Astrocyte (in vitro differentiated cells and primary cell): ENCODE measurements at regions not wholly inside any gene's neighbourhood (a gene's known extent, or its start where the extent isn't known, plus 50 kb on each side); places are given as distances from the start of the nearest gene placed in this dataset.

ENCODE experiments used
- DNase-seq: peaks from one replicate; pipeline ENCODE4 v3.0.0-alpha.2; 2010; ENCODE audit warnings: low read depth
- FAIRE-seq: peaks from 2 replicates; lab custom pipeline; 2011; peaks lifted over from hg19 to GRCh38; lab: Jason Lieb, UNC
- H2AFZ ChIP-seq: 2 replicates; pipeline ENCODE4 v1.6.0; 2012; ENCODE audit warnings: low read depth, low read length, inconsistent platforms
- H3K27ac ChIP-seq: 2 replicates; pipeline ENCODE4 v1.5.1; 2011; ENCODE audit warnings: low read depth, low read length, inconsistent platforms
- H3K27me3 ChIP-seq: 2 replicates; pipeline ENCODE4 v1.6.0; 2011; ENCODE audit warnings: low read length, inconsistent platforms; ENCODE audit not compliant: insufficient read depth
- H3K36me3 ChIP-seq: 2 replicates; pipeline ENCODE4 v1.5.1; 2011; ENCODE audit warnings: low read length, inconsistent platforms; ENCODE audit not compliant: insufficient read depth
- H3K4me1 ChIP-seq: 2 replicates; pipeline ENCODE4 v1.5.1; 2011; ENCODE audit warnings: low read length, inconsistent platforms; ENCODE audit not compliant: insufficient read depth
- H3K4me2 ChIP-seq: 2 replicates; pipeline ENCODE4 v1.6.0; 2012; ENCODE audit warnings: low read length, inconsistent platforms
- H3K4me3 ChIP-seq: 2 replicates; pipeline ENCODE4 v1.5.1; 2011; ENCODE audit warnings: low read depth, mild to moderate bottlenecking, low read length, inconsistent platforms; ENCODE audit not compliant: insufficient read depth
- H3K79me2 ChIP-seq: 2 replicates; pipeline ENCODE4 v1.6.0; 2012; ENCODE audit warnings: mild to moderate bottlenecking, low read length, inconsistent platforms; ENCODE audit not compliant: insufficient read depth
- H3K9ac ChIP-seq: 2 replicates; pipeline ENCODE4 v1.6.0; 2012; ENCODE audit warnings: mild to moderate bottlenecking, low read length, inconsistent platforms
- H3K9me3 ChIP-seq: 2 replicates; pipeline ENCODE4 v1.5.1; 2012; ENCODE audit warnings: low read depth, mild to moderate bottlenecking, low read length, inconsistent platforms; ENCODE audit not compliant: insufficient read depth
- H4K20me1 ChIP-seq: 2 replicates; pipeline ENCODE4 v1.6.0; 2012; ENCODE audit warnings: low read length, inconsistent platforms; ENCODE audit not compliant: insufficient read depth
- H3K27ac Mint-ChIP-seq: one replicate; pipeline ENCODE4 v1.8.0; 2021; ENCODE audit warnings: mild to moderate bottlenecking, mixed read lengths; ENCODE audit not compliant: unreplicated experiment
- H3K27me3 Mint-ChIP-seq: one replicate; pipeline ENCODE4 v1.8.0; 2021; ENCODE audit warnings: low read depth, mixed read lengths; ENCODE audit not compliant: unreplicated experiment
- H3K36me3 Mint-ChIP-seq: one replicate; pipeline ENCODE4 v1.8.0; 2021; ENCODE audit warnings: low read depth, mixed read lengths; ENCODE audit not compliant: unreplicated experiment
- H3K4me1 Mint-ChIP-seq: one replicate; pipeline ENCODE4 v1.8.0; 2021; ENCODE audit warnings: low read depth, mixed read lengths; ENCODE audit not compliant: unreplicated experiment
- H3K4me3 Mint-ChIP-seq: one replicate; pipeline ENCODE4 v1.8.0; 2021; ENCODE audit warnings: mild to moderate bottlenecking, moderate library complexity, mixed read lengths; ENCODE audit not compliant: unreplicated experiment
- H3K9me3 Mint-ChIP-seq: one replicate; pipeline ENCODE4 v1.8.0; 2021; ENCODE audit warnings: mild to moderate bottlenecking, mixed read lengths; ENCODE audit not compliant: unreplicated experiment
- CTCF ChIP-seq: IDR thresholded peaks from 2 replicates; pipeline ENCODE4 v1.5.1; 2011; ENCODE audit warnings: low read depth, mild to moderate bottlenecking, inconsistent platforms, low read length, moderate library complexity; ENCODE audit not compliant: insufficient read depth
- EZH2 ChIP-seq: IDR thresholded peaks from 2 replicates; pipeline ENCODE4 v1.6.1; 2012; ENCODE audit warnings: mild to moderate bottlenecking, low read length, inconsistent platforms; ENCODE audit not compliant: insufficient read depth

GRCh38 chr5:18091142-18091541 is 456.9 kb downstream of the TAF11L14 start:
- no peak for DNase-seq
- no peaks in the 10 kb centered on the region for H3K9me3 Mint-ChIP-seq
- Histone ChIP-seq H3K4me1 (no peaks in the 10 kb centered on the region), H3K36me3 (no peaks in the 10 kb centered on the region), H3K27ac (no peak overlapping the region), H3K4me3 (no peak overlapping the region), H3K4me2 (no peak overlapping the region), H2AFZ (no peak overlapping the region), H3K9me3 (no peaks in the 10 kb centered on the region), H3K9ac (no peak overlapping the region), H3K79me2 (no peaks in the 10 kb centered on the region), H3K27me3 (no peaks in the 10 kb centered on the region), H4K20me1 (no peaks in the 10 kb centered on the region)
- H3K36me3 Mint-ChIP-seq, result no peaks in the 10 kb centered on the region
- TF ChIP-seq CTCF, result no peak
- no peak for TF ChIP-seq EZH2
- H3K4me3 Mint-ChIP-seq, result no peak overlapping the region
- FAIRE-seq, result no peak
- H3K27ac Mint-ChIP-seq, result no peak overlapping the region
- no peaks in the 10 kb centered on the region for H3K27me3 Mint-ChIP-seq
- H3K4me1 Mint-ChIP-seq, result no peaks in the 10 kb centered on the region

DNA sequence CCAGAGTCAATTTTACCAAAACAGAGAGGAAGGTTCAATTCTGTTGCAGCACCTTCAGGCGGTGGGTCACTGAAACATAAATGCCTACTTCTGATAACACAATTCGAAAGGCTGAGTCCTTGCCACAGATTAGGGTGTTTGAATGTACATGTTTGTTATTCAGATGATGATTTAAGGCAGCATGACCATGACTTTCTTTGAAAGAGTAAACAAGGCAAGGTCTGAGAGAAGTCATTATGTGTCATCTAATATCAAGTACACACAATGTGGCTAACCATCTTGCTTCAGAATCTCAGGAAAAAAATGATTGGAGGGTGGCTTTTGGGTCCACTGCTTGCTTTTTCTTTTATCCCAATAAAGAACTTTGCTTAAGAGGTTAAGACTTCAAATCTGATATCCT is 457.5 kb downstream of the TAF11L14 start:
- Mint-ChIP-seq H3K4me3 (no peak overlapping the region), H3K9me3 (no peaks in the 10 kb centered on the region), H3K27ac (no peak overlapping the region), H3K27me3 (no peaks in the 10 kb centered on the region), H3K4me1 (no peaks in the 10 kb centered on the region), H3K36me3 (no peaks in the 10 kb centered on the region)
- Histone ChIP-seq H3K9ac (no peak overlapping the region), H3K27me3 (no peaks in the 10 kb centered on the region), H3K36me3 (no peaks in the 10 kb centered on the region), H3K4me3 (no peak overlapping the region), H3K79me2 (no peaks in the 10 kb centered on the region), H2AFZ (no peak overlapping the region), H3K4me1 (no peaks in the 10 kb centered on the region), H4K20me1 (no peaks in the 10 kb centered on the region), H3K4me2 (no peak overlapping the region), H3K27ac (no peak overlapping the region), H3K9me3 (no peaks in the 10 kb centered on the region)
- no peak for DNase-seq
- TF ChIP-seq EZH2, result no peak
- TF ChIP-seq CTCF, result no peak
- FAIRE-seq, result no peak

DNA sequence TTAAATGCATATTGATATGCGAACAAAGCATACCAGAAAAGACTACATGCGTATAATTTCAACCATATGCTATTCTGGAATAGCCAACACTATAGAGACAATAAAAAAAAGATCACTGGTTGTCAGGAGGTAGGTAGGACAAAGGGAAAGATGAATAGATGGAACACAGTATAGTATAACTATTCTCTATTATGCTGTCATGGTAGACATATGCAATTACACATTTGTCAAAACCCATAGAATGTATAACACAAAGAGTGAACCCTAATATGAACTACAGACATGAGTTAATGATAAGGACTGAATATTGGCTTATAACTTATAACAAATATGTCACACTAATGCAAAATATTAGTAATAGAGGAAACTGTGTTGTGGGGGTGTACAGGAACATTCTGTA is 460.8 kb downstream of the TAF11L14 start:
- Histone ChIP-seq H3K79me2 (no peaks in the 10 kb centered on the region), H3K27ac (no peak overlapping the region), H3K4me1 (no peaks in the 10 kb centered on the region), H3K27me3 (no peaks in the 10 kb centered on the region), H3K9me3 (no peaks in the 10 kb centered on the region), H4K20me1 (no peaks in the 10 kb centered on the region), H3K4me2 (no peak overlapping the region), H3K4me3 (no peak overlapping the region), H3K36me3 (no peaks in the 10 kb centered on the region), H2AFZ (no peak overlapping the region), H3K9ac (no peak overlapping the region)
- Mint-ChIP-seq H3K9me3 (no peaks in the 10 kb centered on the region), H3K4me1 (no peaks in the 10 kb centered on the region), H3K36me3 (no peaks in the 10 kb centered on the region), H3K27ac (no peak overlapping the region), H3K27me3 (no peaks in the 10 kb centered on the region), H3K4me3 (no peak overlapping the region)
- no peak for FAIRE-seq
- TF ChIP-seq CTCF, result no peak
- TF ChIP-seq EZH2, result no peak
- DNase-seq, result no peak
